SK-N-SH (cell line): ENCODE measurements at regions not wholly inside any gene's neighbourhood (a gene's known extent, or its start where the extent isn't known, plus 50 kb on each side); places are given as distances from the start of the nearest gene placed in this dataset.

Experiments used
- CTCF ChIA-PET: fragments of 300-600, 350-600 bp; formaldehyde crosslinking; extraction: SDS; loops from one replicate; lab custom pipeline; 2021; lab: Yijun Ruan, JAX
- POLR2A ChIA-PET: fragments of 350-600 bp; sonication (Branson Sonifier 250); formaldehyde crosslinking; extraction: SDS; loops from one replicate; lab custom pipeline; 2020; ENCODE audit warnings: antibody characterized with exemption, inconsistent platforms; lab: Yijun Ruan, JAX
- DNase-seq: peaks from one replicate; pipeline ENCODE4 v3.0.0; 2012
- H2AFZ ChIP-seq: fragments of 200-600 bp; sonication (generic); 2 replicates; pipeline ENCODE4 v1.8.1; 2016; ENCODE audit warnings: antibody characterized with exemption, mild to moderate bottlenecking, low read depth
- H3F3A ChIP-seq: fragments of 200-600 bp; sonication (generic); replicated peaks from 2 replicates; pipeline ENCODE3; 2016; ENCODE audit warnings: antibody characterized with exemption, mild to moderate bottlenecking; ENCODE audit not compliant: insufficient read depth
- H3K27ac ChIP-seq, 2 experiments: fragments of 200-500 bp in 1 of 2; fragments of 200-600 bp in 1 of 2; sonication (Bioruptor generic) in 1 of 2; sonication (generic), shearing (Covaris generic) in 1 of 2; 2 replicates each; pipeline versions ENCODE4 v1.5.1 to v1.6.1; 2014 to 2016; ENCODE audit warnings: low read depth in 2 of 2, inconsistent platforms in 1 of 2, low read length in 1 of 2, mild to moderate bottlenecking in 1 of 2, mixed read lengths in 1 of 2
- H3K27me3 ChIP-seq: fragments of 200-600 bp; sonication (generic), shearing (Covaris generic); 2 replicates; pipeline ENCODE4 v1.6.1; 2016; ENCODE audit warnings: mixed run types; ENCODE audit not compliant: insufficient read depth
- H3K36me3 ChIP-seq, 2 experiments: fragments of 200-500 bp in 1 of 2; fragments of 200-600 bp in 1 of 2; sonication (Bioruptor generic) in 1 of 2; sonication (generic) in 1 of 2; replicated peaks in 1 of 2; 2 replicates each; pipeline versions ENCODE3 to v1.5.1; 2014 to 2016; ENCODE audit warnings: low read length in 1 of 2, mild to moderate bottlenecking in 1 of 2; ENCODE audit not compliant: insufficient read depth in 2 of 2, control insufficient read depth in 1 of 2
- H3K4me1 ChIP-seq, 2 experiments: fragments of 200-500 bp in 1 of 2; fragments of 200-600 bp in 1 of 2; sonication (Bioruptor generic) in 1 of 2; sonication (generic), shearing (Covaris generic) in 1 of 2; 2 replicates each; pipeline versions ENCODE4 v1.5.1 to v1.6.1; 2014 to 2016; ENCODE audit warnings: low read depth in 1 of 2, low read length in 1 of 2, mixed run types in 1 of 2; ENCODE audit not compliant: insufficient read depth in 2 of 2, control insufficient read depth in 1 of 2
- H3K4me2 ChIP-seq: fragments of 200-600 bp; sonication (generic), shearing (Covaris generic); 2 replicates; pipeline ENCODE4 v1.6.1; 2017; ENCODE audit warnings: mixed run types
- H3K4me3 ChIP-seq, 2 experiments: fragments of 200-500 bp in 1 of 2; fragments of 200-600 bp in 1 of 2; sonication (Bioruptor generic) in 1 of 2; sonication (generic), shearing (Covaris generic) in 1 of 2; 2 replicates each; pipeline versions ENCODE4 v1.5.1 to v1.8.1; 2014 to 2016; ENCODE audit warnings: low read depth in 2 of 2, inconsistent platforms in 1 of 2, low read length in 1 of 2, mild to moderate bottlenecking in 1 of 2, mixed read lengths in 1 of 2, moderate library complexity in 1 of 2
- H3K79me2 ChIP-seq: fragments of 200-600 bp; sonication (generic); 2 replicates; pipeline ENCODE4 v1.8.1; 2017; ENCODE audit warnings: mild to moderate bottlenecking; ENCODE audit not compliant: insufficient read depth
- H3K9ac ChIP-seq: fragments of 200-600 bp; sonication (generic); 2 replicates; pipeline ENCODE4 v1.6.1; 2017; ENCODE audit warnings: mixed run types
- H3K9me2 ChIP-seq: fragments of 200-600 bp; sonication (generic); 2 replicates; pipeline ENCODE4 v1.6.1; 2017; ENCODE audit warnings: mixed run types
- H3K9me3 ChIP-seq: fragments of 200-600 bp; sonication (generic); 2 replicates; pipeline ENCODE4 v1.6.1; 2017; ENCODE audit warnings: mixed run types, mild to moderate bottlenecking, moderate library complexity
- H4K20me1 ChIP-seq: fragments of 200-600 bp; sonication (generic); 2 replicates; pipeline ENCODE4 v1.6.1; 2017; ENCODE audit warnings: mild to moderate bottlenecking, mixed run types; ENCODE audit not compliant: insufficient read depth
- CHD2 ChIP-seq: fragments of 150-350 bp; IDR thresholded peaks from 2 replicates; pipeline ENCODE4 v1.6.1; 2018; ENCODE audit warnings: low read length; ENCODE audit not compliant: partially characterized antibody
- ELF1 ChIP-seq: IDR thresholded peaks from 2 replicates; pipeline ENCODE4 v1.4.0; 2012
- EP300 ChIP-seq, 2 experiments: IDR thresholded peaks; 2 replicates each; pipeline versions ENCODE4 v1.4.0 to v1.6.1; 2012; ENCODE audit warnings: borderline replicate concordance in 1 of 2, low read depth in 1 of 2, low read length in 1 of 2
- EZH2phosphoT487 ChIP-seq: fragments of 200-600 bp; sonication (generic); IDR thresholded peaks from 2 replicates; pipeline ENCODE4 v1.6.1; 2017; ENCODE audit warnings: low read depth, mixed run types, mild to moderate bottlenecking, antibody characterized with exemption, moderate library complexity, borderline replicate concordance
- FOSL2 ChIP-seq: IDR thresholded peaks from 2 replicates; pipeline ENCODE4 v1.4.0; 2012; ENCODE audit warnings: low read depth, mild to moderate bottlenecking, moderate library complexity, borderline replicate concordance
- FOXJ3 ChIP-seq: sonication (generic); formaldehyde crosslinking; IDR thresholded peaks from 2 replicates; pipeline ENCODE4 v1.5.1; 2020; ENCODE audit warnings: mild to moderate bottlenecking, missing genetic modification reagents
- FOXM1 ChIP-seq: IDR thresholded peaks from 2 replicates; pipeline ENCODE4 v1.4.0; 2012; ENCODE audit warnings: low read depth, mild to moderate bottlenecking
- GATA2 ChIP-seq: sonication (generic); formaldehyde crosslinking; IDR thresholded peaks from 2 replicates; pipeline ENCODE4 v1.5.0; 2020; ENCODE audit warnings: mild to moderate bottlenecking, missing genetic modification reagents
- JUND ChIP-seq: IDR thresholded peaks from 2 replicates; pipeline ENCODE4 v1.4.0; 2012
- MEF2A ChIP-seq: IDR thresholded peaks from 2 replicates; pipeline ENCODE4 v1.4.0; 2012; ENCODE audit warnings: low read depth, borderline replicate concordance
- NRF1 ChIP-seq: IDR thresholded peaks from 2 replicates; pipeline ENCODE4 v1.6.1; 2012; ENCODE audit warnings: low read depth, mild to moderate bottlenecking, low read length
- POLR2AphosphoS5 ChIP-seq: IDR thresholded peaks from 2 replicates; pipeline ENCODE4 v1.6.1; 2012; ENCODE audit warnings: low read depth, low read length
- RXRA ChIP-seq: IDR thresholded peaks from 2 replicates; pipeline ENCODE4 v1.4.0; 2012; ENCODE audit warnings: low read depth, mild to moderate bottlenecking, borderline replicate concordance
- SIN3A ChIP-seq: IDR thresholded peaks from 2 replicates; pipeline ENCODE4 v1.6.1; 2012; ENCODE audit warnings: low read depth, mild to moderate bottlenecking, low read length, moderate library complexity, borderline replicate concordance
- TCF12 ChIP-seq: IDR thresholded peaks from 2 replicates; pipeline ENCODE4 v1.4.0; 2012
- TEAD4 ChIP-seq: IDR thresholded peaks from 2 replicates; pipeline ENCODE4 v1.4.0; 2012; ENCODE audit warnings: mild to moderate bottlenecking, borderline replicate concordance; ENCODE audit not compliant: insufficient read depth
- WGBS: methylation state at CpG from one replicate; pipeline ENCODE4 v1.1.6; 2017; ENCODE audit warnings: low lambda C conversion rate; 5-methylcytosine and 5-hydroxymethylcytosine counted together
- TF ChIP-seq, protein P1 (sequence below): IDR thresholded peaks from 2 replicates; pipeline ENCODE4 v1.4.0; 2012; ENCODE audit warnings: low read depth, borderline replicate concordance
- TF ChIP-seq, protein P2 (sequence below): IDR thresholded peaks from 2 replicates; pipeline ENCODE4; 2012
- TF ChIP-seq, protein P3 (sequence below): IDR thresholded peaks from 2 replicates; pipeline ENCODE4 v1.4.0; 2012; ENCODE audit warnings: low read depth
- TF ChIP-seq, protein P4 (sequence below): IDR thresholded peaks from 2 replicates; pipeline ENCODE4 v1.4.0; 2012; ENCODE audit warnings: low read depth, borderline replicate concordance

DNA sequence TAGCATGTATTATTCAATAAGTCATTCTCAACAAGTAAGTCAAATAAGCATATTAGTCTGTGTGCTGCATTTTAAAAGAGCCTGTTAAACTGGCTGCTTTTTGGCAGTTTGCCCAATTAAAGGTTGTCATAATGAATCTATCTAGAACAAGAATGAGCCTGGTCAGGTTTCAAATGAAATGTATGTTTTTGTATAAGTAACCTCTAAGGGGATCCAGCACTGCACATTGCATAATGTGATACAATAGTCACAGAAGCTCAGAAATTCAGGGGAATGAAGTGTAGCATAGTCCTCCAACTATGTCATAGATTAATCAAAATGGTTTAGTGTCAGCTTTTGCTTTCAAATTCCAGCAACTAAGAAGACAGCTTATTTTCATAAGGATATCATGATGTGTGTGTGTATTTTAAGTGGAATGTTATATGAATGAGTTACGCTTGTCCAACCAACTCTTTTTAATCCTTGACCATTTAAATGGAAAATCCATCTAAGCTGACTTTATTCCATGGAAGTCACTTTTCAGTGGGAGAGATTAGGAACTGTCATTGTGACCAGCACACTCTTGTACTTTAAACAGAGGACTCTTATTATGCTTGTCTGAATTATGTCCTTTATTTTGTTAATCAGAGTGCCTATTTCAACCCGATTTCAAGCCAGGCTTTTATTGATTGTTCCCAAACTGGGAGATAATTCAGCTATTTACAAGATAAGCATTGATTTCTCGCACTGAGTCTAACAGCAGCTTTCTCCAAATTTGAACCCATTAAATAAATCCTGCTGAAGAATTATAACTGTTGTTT is 283.9 kb upstream of the ADAMTSL1 start:
- Histone ChIP-seq H3K4me3 (no peak overlapping the region), H3K79me2 (no peaks in the 10 kb centered on the region), H4K20me1 (no peaks in the 10 kb centered on the region), H3K9me2 (no peaks in the 10 kb centered on the region), H3K27me3 (no peaks in the 10 kb centered on the region; the same call in 1 of the 2 replicates), H3K27ac (no peak overlapping the region), H3K36me3 (no peaks in the 10 kb centered on the region), H3K9ac (no peak overlapping the region), H3K4me1 (no peaks in the 10 kb centered on the region), H3K4me2 (no peak overlapping the region), H3K9me3 (no peaks in the 10 kb centered on the region), H3F3A (no peaks in the 10 kb centered on the region), H2AFZ (no peak overlapping the region)
- TF ChIP-seq GATA2 (no peak), FOXJ3 (no peak), EZH2phosphoT487 (no peak), ELF1 (no peak), RXRA (no peak), TEAD4 (no peak), FOXM1 (no peak), SIN3A (no peak), NRF1 (no peak), CHD2 (no peak), MEF2A (no peak), TCF12 (no peak), POLR2AphosphoS5 (no peak), EP300 (IDR thresholded peaks at IDR 0.05; ENCODE audit: borderline replicate concordance in 1 of 2, low read depth in 1 of 2, low read length in 1 of 2) (no peak), JUND (no peak), FOSL2 (no peak)
- TF ChIP-seq, protein P1, sequence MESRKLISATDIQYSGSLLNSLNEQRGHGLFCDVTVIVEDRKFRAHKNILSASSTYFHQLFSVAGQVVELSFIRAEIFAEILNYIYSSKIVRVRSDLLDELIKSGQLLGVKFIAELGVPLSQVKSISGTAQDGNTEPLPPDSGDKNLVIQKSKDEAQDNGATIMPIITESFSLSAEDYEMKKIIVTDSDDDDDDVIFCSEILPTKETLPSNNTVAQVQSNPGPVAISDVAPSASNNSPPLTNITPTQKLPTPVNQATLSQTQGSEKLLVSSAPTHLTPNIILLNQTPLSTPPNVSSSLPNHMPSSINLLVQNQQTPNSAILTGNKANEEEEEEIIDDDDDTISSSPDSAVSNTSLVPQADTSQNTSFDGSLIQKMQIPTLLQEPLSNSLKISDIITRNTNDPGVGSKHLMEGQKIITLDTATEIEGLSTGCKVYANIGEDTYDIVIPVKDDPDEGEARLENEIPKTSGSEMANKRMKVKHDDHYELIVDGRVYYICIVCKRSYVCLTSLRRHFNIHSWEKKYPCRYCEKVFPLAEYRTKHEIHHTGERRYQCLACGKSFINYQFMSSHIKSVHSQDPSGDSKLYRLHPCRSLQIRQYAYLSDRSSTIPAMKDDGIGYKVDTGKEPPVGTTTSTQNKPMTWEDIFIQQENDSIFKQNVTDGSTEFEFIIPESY: no peak
- TF ChIP-seq, protein P2, sequence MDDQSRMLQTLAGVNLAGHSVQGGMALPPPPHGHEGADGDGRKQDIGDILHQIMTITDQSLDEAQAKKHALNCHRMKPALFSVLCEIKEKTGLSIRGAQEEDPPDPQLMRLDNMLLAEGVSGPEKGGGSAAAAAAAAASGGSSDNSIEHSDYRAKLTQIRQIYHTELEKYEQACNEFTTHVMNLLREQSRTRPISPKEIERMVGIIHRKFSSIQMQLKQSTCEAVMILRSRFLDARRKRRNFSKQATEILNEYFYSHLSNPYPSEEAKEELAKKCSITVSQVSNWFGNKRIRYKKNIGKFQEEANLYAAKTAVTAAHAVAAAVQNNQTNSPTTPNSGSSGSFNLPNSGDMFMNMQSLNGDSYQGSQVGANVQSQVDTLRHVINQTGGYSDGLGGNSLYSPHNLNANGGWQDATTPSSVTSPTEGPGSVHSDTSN: no peak
- TF ChIP-seq, protein P3, sequence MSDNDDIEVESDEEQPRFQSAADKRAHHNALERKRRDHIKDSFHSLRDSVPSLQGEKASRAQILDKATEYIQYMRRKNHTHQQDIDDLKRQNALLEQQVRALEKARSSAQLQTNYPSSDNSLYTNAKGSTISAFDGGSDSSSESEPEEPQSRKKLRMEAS: no peak
- TF ChIP-seq, protein P4, sequence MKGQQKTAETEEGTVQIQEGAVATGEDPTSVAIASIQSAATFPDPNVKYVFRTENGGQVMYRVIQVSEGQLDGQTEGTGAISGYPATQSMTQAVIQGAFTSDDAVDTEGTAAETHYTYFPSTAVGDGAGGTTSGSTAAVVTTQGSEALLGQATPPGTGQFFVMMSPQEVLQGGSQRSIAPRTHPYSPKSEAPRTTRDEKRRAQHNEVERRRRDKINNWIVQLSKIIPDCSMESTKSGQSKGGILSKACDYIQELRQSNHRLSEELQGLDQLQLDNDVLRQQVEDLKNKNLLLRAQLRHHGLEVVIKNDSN: no peak
- ChIA-PET POLR2A (no interaction called here), CTCF (interaction anchor here (1.0 to 1.4 kb wide), 2 partner anchors 248 to 839 kb away, joined by 3 to 4 read pairs; no protein-coding TSS in a partner anchor)
- no peak for DNase-seq
- WGBS: 25% methylated on average over 3 of the region's 3 CpGs
